ENCODE measurements at regions not wholly inside any gene's neighbourhood (a gene's known extent, or its start where the extent isn't known, plus 50 kb on each side); places are given as distances from the start of the nearest gene placed in this dataset.

- Histone ChIP-seq H3K36me3 (no peaks in the 10 kb centered on the region), H3K4me1 (no peaks in the 10 kb centered on the region), H3K9me3 (no peaks in the 10 kb centered on the region), H3K27me3 (no peaks in the 10 kb centered on the region), H3K4me3 (no peak overlapping the region), H3K27ac (no peak overlapping the region)
- DNase-seq (ENCODE audit: low spot score in 2 of 2), result no peak
- TF ChIP-seq CTCF (IDR thresholded peaks at IDR 0.05), result no peak
- intact Hi-C loops (cut with DNase I), result no loop called here
Measured at GRCh38 chr10:90421874-90422273, 436.0 kb downstream of the HTR7 start.

- Histone ChIP-seq H3K9me3 (no peaks in the 10 kb centered on the region), H3K27ac (no peak overlapping the region), H3K4me1 (no peaks in the 10 kb centered on the region), H3K27me3 (no peaks in the 10 kb centered on the region), H3K4me3 (no peak overlapping the region), H3K36me3 (no peaks in the 10 kb centered on the region)
- DNase-seq (ENCODE audit: low spot score in 2 of 2), result no peak
- no peak for TF ChIP-seq CTCF (IDR thresholded peaks at IDR 0.05)
- intact Hi-C loops (cut with DNase I), result no loop called here
Measured at GRCh38 chr10:90424730-90425129, 433.1 kb downstream of the HTR7 start.

GRCh38 chr10:90430186-90430585, 427.7 kb downstream of the HTR7 start:
- Histone ChIP-seq H3K27me3 (no peaks in the 10 kb centered on the region), H3K36me3 (no peaks in the 10 kb centered on the region), H3K4me1 (no peaks in the 10 kb centered on the region), H3K9me3 (no peaks in the 10 kb centered on the region), H3K27ac (no peak overlapping the region), H3K4me3 (no peak overlapping the region)
- intact Hi-C loops (cut with DNase I), result no loop called here
- no peak for DNase-seq (ENCODE audit: low spot score in 2 of 2)
- no peak for TF ChIP-seq CTCF (IDR thresholded peaks at IDR 0.05)

GRCh38 chr10:90432866-90433265, 425.0 kb downstream of the HTR7 start:
- intact Hi-C loops (cut with DNase I), result no loop called here
- Histone ChIP-seq H3K27me3 (no peaks in the 10 kb centered on the region), H3K27ac (no peak overlapping the region), H3K4me1 (no peaks in the 10 kb centered on the region), H3K36me3 (no peaks in the 10 kb centered on the region), H3K4me3 (no peak overlapping the region), H3K9me3 (no peaks in the 10 kb centered on the region)
- DNase-seq (ENCODE audit: low spot score in 2 of 2), result no peak
- TF ChIP-seq CTCF (IDR thresholded peaks at IDR 0.05), result no peak

- Histone ChIP-seq H3K27ac (no peak overlapping the region), H3K4me1 (no peaks in the 10 kb centered on the region), H3K27me3 (no peaks in the 10 kb centered on the region), H3K4me3 (no peak overlapping the region), H3K36me3 (no peaks in the 10 kb centered on the region), H3K9me3 (no peaks in the 10 kb centered on the region)
- intact Hi-C loops (cut with DNase I), result no loop called here
- TF ChIP-seq CTCF (IDR thresholded peaks at IDR 0.05), result no peak
- no peak for DNase-seq (ENCODE audit: low spot score in 2 of 2)
Measured at GRCh38 chr10:90435296-90435695, 422.5 kb downstream of the HTR7 start.

GRCh38 chr10:90437452-90437851, 420.4 kb downstream of the HTR7 start:
- Histone ChIP-seq H3K4me3 (no peak overlapping the region), H3K27me3 (no peaks in the 10 kb centered on the region), H3K4me1 (no peaks in the 10 kb centered on the region), H3K36me3 (no peaks in the 10 kb centered on the region), H3K27ac (no peak overlapping the region), H3K9me3 (peaks cover 0 to 16% of the 10 kb centered on the region in 2 donors)
- TF ChIP-seq CTCF (IDR thresholded peaks at IDR 0.05), result peak in 1 of 3 experiments; percentile 26
- DNase-seq (ENCODE audit: low spot score in 2 of 2), result no peak
- intact Hi-C loops (cut with DNase I), result no loop called here
